H1 (cell line): ENCODE measurements at regions not wholly inside any gene's neighbourhood (a gene's known extent, or its start where the extent isn't known, plus 50 kb on each side); places are given as distances from the start of the nearest gene placed in this dataset.

Source experiments
- CTCF ChIA-PET: fragments of 300-600 bp; sonication (Branson Sonifier 250); formaldehyde crosslinking; loops from one replicate; lab custom pipeline; 2021; ENCODE audit not compliant: partially characterized antibody; lab: Charles Lee
- POLR2A ChIA-PET: fragments of 300-600 bp; sonication (Branson Sonifier 250); formaldehyde crosslinking; loops from one replicate; lab custom pipeline; 2021; ENCODE audit warnings: inconsistent platforms; ENCODE audit not compliant: partially characterized antibody; lab: Charles Lee
- DNase-seq, 2 experiments: peaks; one replicate each; pipeline versions ENCODE4 v3.0.0 to v3.0.0-alpha.2; 2010 to 2022; ENCODE audit warnings: low spot score in 2 of 2, low read depth in 1 of 2, mixed read lengths in 1 of 2
- FAIRE-seq: peaks from 2 replicates; lab custom pipeline; 2011; peaks lifted over from hg19 to GRCh38; lab: Jason Lieb, UNC
- H2AFZ ChIP-seq: 2 replicates; pipeline ENCODE4 v1.8.1; 2012; ENCODE audit warnings: low read length, inconsistent platforms
- H2AK5ac ChIP-seq: 2 replicates; pipeline ENCODE4 v1.6.1; 2013; ENCODE audit warnings: low read depth, low read length
- H2BK120ac ChIP-seq: replicated peaks from 2 replicates; pipeline ENCODE3; 2013; ENCODE audit warnings: low read depth, low read length, inconsistent platforms
- H2BK12ac ChIP-seq: 2 replicates; pipeline ENCODE4 v1.6.1; 2013; ENCODE audit warnings: low read depth, low read length
- H2BK15ac ChIP-seq: 2 replicates; pipeline ENCODE4 v1.6.1; 2013; ENCODE audit warnings: low read length
- H2BK20ac ChIP-seq: 2 replicates; pipeline ENCODE4 v1.6.1; 2013; ENCODE audit warnings: low read length
- H2BK5ac ChIP-seq: 2 replicates; pipeline ENCODE4 v1.6.1; 2013; ENCODE audit warnings: low read depth, low read length
- H3K14ac ChIP-seq: 2 replicates; pipeline ENCODE4 v1.6.1; 2013; ENCODE audit warnings: inconsistent platforms; ENCODE audit not compliant: insufficient read length
- H3K18ac ChIP-seq: 2 replicates; pipeline ENCODE4 v1.6.1; 2013; ENCODE audit warnings: low read length; ENCODE audit errors: extremely low read depth
- H3K23ac ChIP-seq: 2 replicates; pipeline ENCODE4 v1.6.1; 2013; ENCODE audit warnings: inconsistent platforms; ENCODE audit not compliant: insufficient read length
- H3K23me2 ChIP-seq: 2 replicates; pipeline ENCODE4 v1.6.1; 2013; ENCODE audit warnings: low read depth, low read length
- H3K27ac ChIP-seq: 2 replicates; pipeline ENCODE4 v1.6.1; 2011; ENCODE audit warnings: low read depth, low read length, inconsistent platforms
- H3K27me3 ChIP-seq, 4 experiments: replicated peaks in 1 of 4; 1 replicate in 1 of 4; 2 replicates in 3 of 4; pipeline versions ENCODE4 v1.6.1 to v1.8.1; 2011 to 2013; ENCODE audit warnings: low read length in 3 of 4, mild to moderate bottlenecking in 3 of 4, inconsistent platforms in 2 of 4, mixed read lengths in 2 of 4, moderate library complexity in 1 of 4; ENCODE audit not compliant: control insufficient read depth in 3 of 4, insufficient read depth in 3 of 4; ENCODE audit errors: extremely low read depth in 1 of 4
- H3K36me3 ChIP-seq, 4 experiments: 2 replicates each; pipeline versions ENCODE4 v1.6.1 to v1.8.1; 2011 to 2013; ENCODE audit warnings: mild to moderate bottlenecking in 4 of 4, low read length in 3 of 4, moderate library complexity in 2 of 4, control low read depth in 1 of 4, inconsistent platforms in 1 of 4; ENCODE audit not compliant: insufficient read depth in 4 of 4, control insufficient read depth in 2 of 4
- H3K4ac ChIP-seq: replicated peaks from 2 replicates; pipeline ENCODE3; 2013; ENCODE audit warnings: low read length, low read depth, mixed read lengths, inconsistent platforms; ENCODE audit not compliant: insufficient read length
- H3K4me1 ChIP-seq, 4 experiments: replicated peaks in 1 of 4; 1 replicate in 1 of 4; 2 replicates in 3 of 4; pipeline versions ENCODE4 v1.6.1 to v1.8.1; 2011 to 2013; ENCODE audit warnings: low read length in 3 of 4, inconsistent platforms in 2 of 4, mixed read lengths in 1 of 4; ENCODE audit not compliant: insufficient read depth in 4 of 4, control insufficient read depth in 3 of 4
- H3K4me2 ChIP-seq, 2 experiments: 2 replicates each; pipeline versions ENCODE4 v1.6.1 to v1.8.1; 2011 to 2013; ENCODE audit warnings: low read depth in 2 of 2, low read length in 2 of 2, control low read depth in 1 of 2, inconsistent platforms in 1 of 2, mild to moderate bottlenecking in 1 of 2; ENCODE audit not compliant: insufficient read depth in 1 of 2
- H3K4me3 ChIP-seq, 4 experiments: fragments of 200-600, 300-600 bp in 1 of 4; sonication (generic), shearing (Covaris generic), sonication (Bioruptor Twin) in 1 of 4; 2 replicates each; pipeline versions ENCODE4 v1.5.1 to v1.8.1; 2011 to 2016; ENCODE audit warnings: low read length in 4 of 4, low read depth in 3 of 4, control low read depth in 2 of 4, inconsistent platforms in 2 of 4, mild to moderate bottlenecking in 2 of 4, mixed read lengths in 1 of 4, moderate library complexity in 1 of 4; ENCODE audit not compliant: insufficient read depth in 2 of 4; ENCODE audit errors: extremely low read depth in 1 of 4
- H3K56ac ChIP-seq: replicated peaks from 2 replicates; pipeline ENCODE3; 2013; ENCODE audit warnings: low read depth, mild to moderate bottlenecking, mixed read lengths, low read length, inconsistent platforms; ENCODE audit not compliant: insufficient read length
- H3K79me1 ChIP-seq: 2 replicates; pipeline ENCODE4 v1.6.1; 2013; ENCODE audit warnings: low read depth, low read length, control low read depth
- H3K79me2 ChIP-seq, 2 experiments: 2 replicates each; pipeline versions ENCODE4 v1.6.1 to v1.8.1; 2012 to 2013; ENCODE audit warnings: low read length in 2 of 2, mild to moderate bottlenecking in 2 of 2, inconsistent platforms in 1 of 2; ENCODE audit not compliant: insufficient read depth in 2 of 2, control insufficient read depth in 1 of 2
- H3K9ac ChIP-seq, 4 experiments: replicated peaks in 1 of 4; 1 replicate in 1 of 4; 2 replicates in 3 of 4; pipeline versions ENCODE4 v1.6.1 to v1.8.1; 2011 to 2013; ENCODE audit warnings: low read depth in 3 of 4, low read length in 3 of 4, control low read depth in 2 of 4, mild to moderate bottlenecking in 2 of 4, moderate library complexity in 2 of 4, inconsistent platforms in 1 of 4; ENCODE audit errors: extremely low read depth in 1 of 4
- H3K9me3 ChIP-seq, 2 experiments: 2 replicates each; pipeline versions ENCODE4 v1.6.1 to v1.8.1; 2012 to 2013; ENCODE audit warnings: mild to moderate bottlenecking in 2 of 2, moderate library complexity in 2 of 2, control low read depth in 1 of 2, inconsistent platforms in 1 of 2, low read depth in 1 of 2, low read length in 1 of 2, mixed read lengths in 1 of 2; ENCODE audit not compliant: insufficient read depth in 2 of 2
- H4K20me1 ChIP-seq, 2 experiments: replicated peaks in 1 of 2; 2 replicates each; pipeline versions ENCODE3 to v1.8.1; 2011 to 2013; ENCODE audit warnings: inconsistent platforms in 2 of 2, low read length in 2 of 2, mild to moderate bottlenecking in 1 of 2; ENCODE audit not compliant: insufficient read depth in 2 of 2, control insufficient read depth in 1 of 2
- H4K5ac ChIP-seq: 2 replicates; pipeline ENCODE4 v1.6.1; 2013; ENCODE audit warnings: low read length, low read depth, mixed read lengths, inconsistent platforms; ENCODE audit not compliant: insufficient read length
- H4K8ac ChIP-seq: 2 replicates; pipeline ENCODE4 v1.8.0; 2013; ENCODE audit warnings: mild to moderate bottlenecking, moderate library complexity, low read length, inconsistent platforms; ENCODE audit not compliant: insufficient read depth; ENCODE audit errors: extremely low read depth
- H4K91ac ChIP-seq: replicated peaks from 2 replicates; pipeline ENCODE3; 2013; ENCODE audit warnings: low read length, mixed read lengths, inconsistent platforms; ENCODE audit not compliant: insufficient read length
- MAFK ChIP-seq: IDR thresholded peaks from 2 replicates; pipeline ENCODE4 v1.6.1; 2012; ENCODE audit warnings: low read depth, mild to moderate bottlenecking, improper control_type of control experiment, low read length
- SAP30 ChIP-seq: fragments of 300-600 bp; sonication (generic); IDR thresholded peaks from 2 replicates; pipeline ENCODE4 v1.7.1; 2012; ENCODE audit warnings: low read length, moderate library complexity, mild to moderate bottlenecking, inconsistent platforms; ENCODE audit not compliant: insufficient read depth, insufficient replicate concordance
- WGBS, 2 experiments: shearing (Covaris generic) in 1 of 2; methylation state at CpG; one replicate each; pipeline versions ENCODE4 v1.1.6 to v1.1.7; 2013 to 2015; ENCODE audit warnings: low lambda C conversion rate in 2 of 2, mixed read lengths in 2 of 2, inconsistent platforms in 1 of 2, low coverage in 1 of 2, missing lambda C conversion rate in 1 of 2; ENCODE audit not compliant: insufficient replicate concordance in 2 of 2, insufficient coverage in 1 of 2, insufficient read length in 1 of 2; ENCODE audit errors: extremely low coverage in 1 of 2, missing lambda C conversion rate in 1 of 2; 5-methylcytosine and 5-hydroxymethylcytosine counted together

GRCh38 chr22:48297296-48297695, 1530.4 kb downstream of the BRD1 start:
- H2AK5ac ChIP-seq = no peak overlapping the region
- DNase-seq = no peak
- 42% methylated on average over 2 of the region's 7 CpGs; no CpG with 5 or more reads in 1 of the 2 experiments for WGBS, 2 experiments
- TF ChIP-seq MAFK (no peak), SAP30 (no peak)

More at GRCh38 chr22:48297296-48297695, 1530.4 kb downstream of the BRD1 start:
- no peaks in the 10 kb centered on the region; a peak in 1 of 4 replicates for H3K79me2 ChIP-seq
- H3K18ac ChIP-seq = no peak overlapping the region
- FAIRE-seq = no peak
- no peak overlapping the region for H2AFZ ChIP-seq
- no peaks in the 10 kb centered on the region for H3K36me3 ChIP-seq
- ChIA-PET CTCF (interaction anchor here (0.6 kb wide), 1 partner anchor 166 kb away, joined by 3 read pairs; no protein-coding TSS in a partner anchor), POLR2A (no interaction called here)
- H4K5ac ChIP-seq = no peak overlapping the region
- H2BK120ac ChIP-seq = no peak overlapping the region
- H3K9ac ChIP-seq = no peak overlapping the region
- H3K4me1 ChIP-seq = no peaks in the 10 kb centered on the region
- no peak overlapping the region for H2BK12ac ChIP-seq
- H4K8ac ChIP-seq = no peak overlapping the region
- no peak overlapping the region for H2BK15ac ChIP-seq
- H3K23ac ChIP-seq = no peak overlapping the region
- H3K9me3 ChIP-seq = no peaks in the 10 kb centered on the region
- peaks cover 5% of the 10 kb centered on the region for H3K23me2 ChIP-seq
- no peak overlapping the region for H3K14ac ChIP-seq
- no peaks in the 10 kb centered on the region for H4K20me1 ChIP-seq
- H3K4me2 ChIP-seq = no peak overlapping the region
- no peak overlapping the region for H4K91ac ChIP-seq
- H3K4ac ChIP-seq = no peak overlapping the region
- no peaks in the 10 kb centered on the region for H3K79me1 ChIP-seq
- H3K27ac ChIP-seq = no peak overlapping the region
- H3K56ac ChIP-seq = no peak overlapping the region
- no peak overlapping the region for H2BK5ac ChIP-seq
- H3K4me3 ChIP-seq = no peak overlapping the region
- no peak overlapping the region for H2BK20ac ChIP-seq
- no peaks in the 10 kb centered on the region for H3K27me3 ChIP-seq
